Cardiac fibroblast (primary cell): ENCODE measurements at regions not wholly inside any gene's neighbourhood (a gene's known extent, or its start where the extent isn't known, plus 50 kb on each side); places are given as distances from the start of the nearest gene placed in this dataset.

Source experiments
- DNase-seq, 2 donors: peaks; one replicate each; pipeline versions ENCODE4 v3.0.0 to v3.0.0-alpha.2; 2010; ENCODE audit warnings: low read depth in 2 of 2
- H3K4me3 ChIP-seq, 2 donors: replicated peaks in 1 of 2; 1 replicate in 1 of 2; 2 replicates in 1 of 2; pipeline ENCODE4 v1.5.1; 2011; ENCODE audit warnings: low read depth in 2 of 2, low read length in 2 of 2, mild to moderate bottlenecking in 2 of 2, moderate library complexity in 1 of 2
- TF ChIP-seq, protein P1 (sequence below): IDR thresholded peaks from one replicate; pipeline ENCODE4 v1.5.1; 2011; ENCODE audit warnings: low read depth, mild to moderate bottlenecking, low read length, inconsistent platforms

DNA sequence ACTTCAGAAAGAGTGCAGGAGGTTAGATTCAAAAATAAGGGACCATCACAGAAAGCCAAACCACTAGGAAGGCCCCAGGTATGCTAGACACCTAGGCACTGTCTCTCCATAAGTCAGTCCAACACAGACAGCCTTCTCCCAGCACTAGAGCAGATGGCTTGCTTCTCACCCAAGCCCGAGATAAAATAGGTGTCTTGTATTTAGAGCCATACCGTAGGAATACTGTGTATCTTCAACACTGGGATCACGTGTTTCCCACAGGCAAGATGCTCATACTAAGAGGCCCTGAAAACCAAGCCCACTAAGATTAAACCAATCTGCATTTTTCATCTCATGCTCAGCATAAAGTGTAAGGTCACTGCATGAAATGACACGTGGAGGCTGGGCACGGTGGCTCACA, 223.3 kb upstream of the KAZN start:
- no peak overlapping the region for H3K4me3 ChIP-seq
- TF ChIP-seq, protein P1, sequence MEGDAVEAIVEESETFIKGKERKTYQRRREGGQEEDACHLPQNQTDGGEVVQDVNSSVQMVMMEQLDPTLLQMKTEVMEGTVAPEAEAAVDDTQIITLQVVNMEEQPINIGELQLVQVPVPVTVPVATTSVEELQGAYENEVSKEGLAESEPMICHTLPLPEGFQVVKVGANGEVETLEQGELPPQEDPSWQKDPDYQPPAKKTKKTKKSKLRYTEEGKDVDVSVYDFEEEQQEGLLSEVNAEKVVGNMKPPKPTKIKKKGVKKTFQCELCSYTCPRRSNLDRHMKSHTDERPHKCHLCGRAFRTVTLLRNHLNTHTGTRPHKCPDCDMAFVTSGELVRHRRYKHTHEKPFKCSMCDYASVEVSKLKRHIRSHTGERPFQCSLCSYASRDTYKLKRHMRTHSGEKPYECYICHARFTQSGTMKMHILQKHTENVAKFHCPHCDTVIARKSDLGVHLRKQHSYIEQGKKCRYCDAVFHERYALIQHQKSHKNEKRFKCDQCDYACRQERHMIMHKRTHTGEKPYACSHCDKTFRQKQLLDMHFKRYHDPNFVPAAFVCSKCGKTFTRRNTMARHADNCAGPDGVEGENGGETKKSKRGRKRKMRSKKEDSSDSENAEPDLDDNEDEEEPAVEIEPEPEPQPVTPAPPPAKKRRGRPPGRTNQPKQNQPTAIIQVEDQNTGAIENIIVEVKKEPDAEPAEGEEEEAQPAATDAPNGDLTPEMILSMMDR: no peak
- DNase-seq: no peak

DNA sequence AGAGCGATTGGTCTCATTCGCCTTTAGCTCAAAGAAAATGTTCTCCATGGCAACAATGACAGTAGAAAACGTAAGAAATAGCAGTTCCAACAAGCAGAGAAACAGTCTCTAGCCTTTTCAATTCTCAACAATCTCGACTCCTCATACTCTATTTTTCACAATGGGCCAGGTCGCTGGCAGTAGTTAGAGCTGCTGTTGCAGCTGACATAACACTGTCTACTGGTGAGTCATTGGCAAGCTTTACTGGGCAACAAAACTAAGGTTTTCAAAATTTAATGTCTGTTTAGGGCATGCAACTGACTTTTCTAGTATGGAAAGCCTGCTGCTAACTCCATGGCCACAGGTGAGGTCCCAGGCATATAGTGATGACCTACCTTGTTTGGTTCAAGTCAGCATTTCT, 221.1 kb upstream of the KAZN start:
- TF ChIP-seq, protein P1: no peak
- DNase-seq: peak in 1 of 2 donors; percentile 13
- H3K4me3 ChIP-seq: no peak overlapping the region

DNA sequence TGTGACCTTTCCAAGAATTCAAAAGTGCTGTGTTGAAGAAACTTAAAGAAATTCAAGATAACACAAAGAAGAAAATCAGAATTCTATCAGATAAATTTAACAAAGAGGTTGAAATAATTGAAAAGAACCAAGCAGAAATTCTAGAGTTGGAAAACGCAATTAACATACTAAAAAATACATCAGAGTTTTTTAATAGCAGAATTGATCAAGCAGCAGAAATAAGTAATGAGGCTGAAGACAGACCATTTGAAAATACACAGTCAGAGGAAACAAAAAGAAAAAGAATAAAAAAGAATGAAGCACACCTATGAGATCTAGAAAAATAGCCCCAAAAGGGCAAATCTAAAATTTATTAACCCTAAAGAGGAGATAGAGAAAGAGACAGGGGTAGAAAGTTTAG, 218.1 kb upstream of the KAZN start:
- no peak for DNase-seq
- no peak overlapping the region for H3K4me3 ChIP-seq
- TF ChIP-seq, protein P1: no peak

DNA sequence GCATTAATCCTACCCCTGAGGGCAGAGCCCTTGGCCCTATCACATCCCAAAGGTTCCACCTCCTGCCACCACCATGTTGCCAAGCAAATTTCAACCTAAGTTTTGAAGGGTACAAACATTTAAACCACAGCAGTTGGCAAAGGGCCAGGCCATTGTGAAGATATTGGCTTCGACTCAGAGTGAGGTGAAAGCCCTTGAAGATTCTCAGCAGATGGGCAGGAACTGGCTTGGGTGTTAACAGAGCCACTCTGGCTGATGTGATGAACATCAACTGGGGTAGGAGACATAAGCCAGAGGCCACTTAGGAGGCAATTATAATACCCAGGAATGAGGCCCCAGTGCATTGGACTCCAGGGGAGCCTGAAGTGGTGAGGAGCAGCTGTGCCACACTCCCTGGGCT, 207.7 kb upstream of the KAZN start:
- H3K4me3 ChIP-seq: no peak overlapping the region
- DNase-seq: peak in 1 of 2 donors; percentile 45
- TF ChIP-seq, protein P1: no peak

DNA sequence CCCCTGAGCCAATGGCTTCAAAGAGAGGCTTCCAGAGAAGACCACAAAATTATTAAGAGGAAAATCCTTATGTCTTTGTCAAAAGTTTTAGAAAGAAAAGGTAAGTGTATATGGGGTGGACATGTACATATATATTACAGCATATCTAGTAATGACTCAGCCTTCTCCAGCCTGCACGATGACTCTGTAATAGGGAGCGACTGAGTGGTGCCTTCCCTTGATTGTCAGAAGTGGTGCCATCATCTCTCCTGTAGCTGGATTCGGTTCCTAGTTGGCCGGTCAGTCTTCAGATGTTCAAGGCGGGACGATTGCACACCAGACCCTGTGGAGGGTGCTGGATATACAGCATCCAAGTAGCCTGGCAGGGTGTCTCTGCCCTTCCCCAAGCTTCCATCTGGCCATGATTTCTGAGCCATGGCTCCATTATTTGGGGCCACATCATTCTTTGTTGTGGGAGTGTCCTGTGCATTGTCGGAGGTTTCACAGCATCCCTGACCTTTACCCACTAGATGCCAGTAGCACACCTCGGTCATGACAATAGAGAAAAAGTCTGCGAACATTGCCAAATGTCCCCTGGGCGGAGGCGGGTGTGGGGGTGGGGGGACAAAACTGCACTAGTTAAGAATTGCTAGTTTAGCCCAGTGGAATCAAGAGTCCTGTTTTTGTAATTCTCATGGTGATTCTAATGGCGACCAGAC, 206.2 kb upstream of the KAZN start:
- no peak for DNase-seq
- TF ChIP-seq, protein P1: no peak
- no peak overlapping the region for H3K4me3 ChIP-seq

DNA sequence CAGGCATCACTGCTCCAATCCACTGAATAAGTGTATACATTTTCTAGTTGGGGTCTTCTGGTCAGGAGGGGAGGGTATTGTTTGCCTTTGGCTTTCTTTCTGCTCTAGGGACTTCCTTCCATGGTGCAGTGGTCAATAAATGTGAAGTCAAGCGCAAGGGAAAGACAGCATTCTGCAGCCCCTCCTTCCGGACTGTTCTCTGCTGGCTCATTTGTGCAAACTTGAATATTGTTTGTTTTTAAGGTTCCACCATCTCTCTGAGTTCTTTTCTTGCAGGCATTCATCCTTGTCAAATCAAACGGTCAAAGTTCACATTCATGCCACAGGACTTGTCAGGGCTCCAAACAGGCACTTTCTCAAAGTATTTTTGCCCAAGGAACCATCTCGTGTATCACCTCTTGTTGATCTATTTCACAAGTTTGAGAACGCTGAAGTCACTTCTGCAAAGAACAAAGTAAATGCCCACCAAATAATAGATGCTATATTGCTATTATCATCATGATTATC, 205.6 kb upstream of the KAZN start:
- TF ChIP-seq, protein P1: no peak
- no peak overlapping the region for H3K4me3 ChIP-seq
- DNase-seq: no peak

DNA sequence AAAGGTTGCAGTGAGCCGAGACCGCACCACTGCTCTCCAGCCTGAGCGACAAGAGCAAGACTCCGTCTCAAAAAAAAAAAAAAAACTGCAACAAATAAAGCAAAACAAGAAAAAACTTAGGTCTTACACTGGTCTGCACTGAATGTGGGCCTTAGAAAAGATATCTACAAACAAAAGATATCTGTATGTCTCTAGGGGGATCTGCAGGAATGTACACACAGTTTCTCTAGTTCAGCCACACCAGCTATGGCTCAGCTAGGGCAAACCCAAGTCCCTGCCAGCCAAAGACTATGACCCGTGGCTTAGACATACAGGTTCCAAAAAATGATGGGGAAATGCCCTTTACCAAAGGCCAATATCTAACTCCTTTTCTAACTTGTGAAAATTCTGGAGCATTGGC, 202.4 kb upstream of the KAZN start:
- DNase-seq: no peak
- H3K4me3 ChIP-seq: no peak overlapping the region
- TF ChIP-seq, protein P1: no peak
